NCI-H1417 (cell line): ENCODE measurements at regions not wholly inside any gene's neighbourhood (a gene's known extent, or its start where the extent isn't known, plus 50 kb on each side); places are given as distances from the start of the nearest gene placed in this dataset.

Source experiments
- DNase-seq, 3 experiments: peaks; one replicate each; lab custom pipeline; 2025; lab: John Stamatoyannopoulos, UW

DNA sequence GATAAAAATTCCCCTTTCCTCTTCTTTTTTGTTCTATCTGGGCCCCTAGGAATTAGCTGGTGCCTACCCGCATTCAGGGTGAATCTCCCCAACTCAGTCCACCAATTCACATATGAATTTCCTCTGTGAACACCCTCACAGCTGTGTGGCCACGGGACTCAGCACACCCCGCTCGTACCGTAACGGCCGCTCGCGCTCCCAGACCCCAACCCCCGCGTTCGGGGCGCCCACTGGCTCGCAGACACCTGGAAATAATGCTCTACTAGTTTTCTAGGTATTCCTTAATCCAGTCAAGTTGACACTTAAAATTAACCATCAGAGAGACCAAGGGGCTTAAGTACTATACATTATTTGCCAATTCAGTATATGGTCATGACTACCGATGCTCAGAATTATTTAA, 1702.1 kb upstream of the PCDH20 start:
- no peak for DNase-seq

DNA sequence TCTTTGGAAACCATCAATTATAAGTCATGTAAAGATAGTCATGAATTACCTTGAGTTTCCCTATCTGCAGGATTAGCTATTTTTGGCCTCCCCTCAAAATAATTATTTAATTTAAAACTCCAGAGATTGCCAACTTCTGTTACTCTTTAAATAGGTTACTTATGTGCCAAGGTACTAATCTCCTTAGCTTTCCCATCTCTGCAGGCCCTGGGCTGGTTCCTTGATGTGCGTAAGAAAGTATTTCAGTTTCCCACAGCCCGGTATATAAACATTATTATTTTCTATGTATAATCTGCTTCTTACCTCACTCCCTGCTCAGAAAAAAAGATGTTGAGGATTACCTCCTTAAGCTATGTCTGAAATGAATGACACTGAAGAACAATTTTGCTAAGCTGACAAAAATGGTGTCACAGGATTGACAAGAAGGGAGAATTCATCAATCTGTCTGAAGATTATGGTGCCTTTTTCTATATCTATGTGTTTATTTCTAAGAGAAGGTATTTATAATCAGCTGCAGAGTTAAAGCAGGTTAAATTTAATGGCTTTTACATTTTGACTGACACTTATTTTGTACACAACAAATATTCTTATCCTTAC, 1697.2 kb upstream of the PCDH20 start:
- DNase-seq: no peak

DNA sequence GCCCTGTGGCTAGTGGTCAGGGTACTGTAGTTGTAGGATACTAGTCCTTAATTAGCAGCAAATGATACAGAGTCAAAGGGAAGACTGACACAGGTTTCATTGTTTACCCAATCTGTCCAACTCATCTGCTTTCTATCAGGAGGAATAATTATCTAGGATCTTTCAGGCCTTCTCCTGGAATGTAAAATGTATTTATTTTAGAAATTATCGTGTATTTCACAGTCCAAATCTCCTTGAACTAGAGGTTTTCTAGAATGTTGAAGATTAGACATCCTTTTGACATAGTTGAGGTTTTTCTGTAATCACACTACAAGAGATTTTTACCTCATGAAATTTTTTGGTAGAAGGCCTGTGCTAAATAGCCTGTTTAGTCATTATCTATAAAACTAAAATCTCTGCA, 1694.8 kb upstream of the PCDH20 start:
- DNase-seq: no peak

DNA sequence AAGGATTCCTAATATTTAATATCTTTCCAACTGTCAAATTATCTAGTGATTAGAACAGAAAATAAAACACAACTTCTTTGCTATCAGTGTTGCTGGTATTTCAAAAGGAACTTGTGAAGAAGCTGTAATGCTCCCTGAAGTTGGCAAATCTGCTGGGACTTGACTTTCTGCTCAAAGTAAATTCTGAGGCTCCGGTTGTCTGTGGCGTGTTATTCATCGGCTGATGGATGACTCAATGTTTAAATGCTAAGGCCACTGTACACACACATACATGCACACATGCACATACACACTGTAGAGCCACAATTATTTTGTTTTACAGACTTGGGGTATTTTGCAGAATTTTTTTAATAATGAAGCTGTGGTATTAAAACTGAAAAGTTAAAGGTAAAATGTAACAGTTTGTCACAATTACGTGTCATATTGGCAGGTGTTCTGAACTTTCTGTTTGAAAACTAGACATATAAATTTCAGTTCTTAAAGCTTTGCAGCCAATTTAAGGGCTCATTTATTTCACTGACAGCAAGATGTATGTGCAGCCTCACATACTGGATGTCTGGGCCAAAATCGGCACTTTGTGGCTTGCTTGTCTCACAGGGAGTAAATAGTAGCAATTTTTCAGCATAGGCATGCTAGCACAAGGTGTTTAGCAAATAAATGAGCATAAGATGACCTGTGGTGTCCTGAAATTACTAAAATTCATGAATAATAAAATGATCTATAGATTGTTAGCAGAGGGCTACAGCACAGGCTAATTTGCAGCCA, 1691.7 kb upstream of the PCDH20 start:
- peak in 1 of 3 experiments; percentile 26 for DNase-seq

DNA sequence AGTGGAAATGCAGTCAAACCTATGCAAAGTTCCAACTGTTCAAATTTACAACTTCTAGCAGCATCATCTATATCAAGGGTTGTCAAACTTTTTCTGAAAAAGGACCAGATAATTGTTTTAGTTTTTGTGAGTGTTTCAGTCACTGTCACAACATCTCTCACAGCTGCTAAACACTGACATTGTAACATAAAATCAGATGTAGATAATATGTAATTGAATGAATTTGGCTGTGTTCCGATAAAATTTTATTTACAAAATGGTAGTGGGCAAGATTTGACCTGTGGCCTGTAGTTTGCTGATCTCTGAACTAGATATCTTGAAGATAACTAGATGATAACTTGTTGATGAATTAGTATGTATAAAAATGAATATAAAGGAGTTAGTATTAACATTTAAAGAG, 1679.1 kb upstream of the PCDH20 start:
- no peak for DNase-seq

DNA sequence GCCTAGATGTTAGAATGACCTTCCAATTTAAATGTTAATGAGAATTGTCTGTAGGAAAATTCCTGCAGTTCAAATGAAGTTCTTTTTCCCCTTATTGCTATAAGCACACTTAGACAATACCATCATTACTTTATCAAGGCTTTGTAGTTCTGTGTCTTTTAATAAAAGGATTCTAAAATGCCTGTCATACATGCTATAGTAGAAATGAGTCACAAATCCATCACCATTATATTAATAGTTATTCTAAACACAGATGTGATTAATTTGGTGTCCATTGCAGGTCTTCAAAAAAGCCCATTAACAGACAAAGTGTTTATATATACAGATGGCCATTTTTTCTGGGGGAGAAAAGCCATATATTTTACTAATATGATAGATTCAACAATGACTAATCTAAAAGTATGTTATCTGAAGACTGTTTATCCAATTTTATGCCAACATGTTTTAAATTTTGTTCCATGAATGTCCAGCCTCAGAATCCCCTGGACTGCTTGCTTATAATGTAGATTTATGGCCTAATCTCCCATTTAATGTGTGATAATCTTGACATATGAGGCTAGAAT, 1678.3 kb upstream of the PCDH20 start:
- DNase-seq: no peak

DNA sequence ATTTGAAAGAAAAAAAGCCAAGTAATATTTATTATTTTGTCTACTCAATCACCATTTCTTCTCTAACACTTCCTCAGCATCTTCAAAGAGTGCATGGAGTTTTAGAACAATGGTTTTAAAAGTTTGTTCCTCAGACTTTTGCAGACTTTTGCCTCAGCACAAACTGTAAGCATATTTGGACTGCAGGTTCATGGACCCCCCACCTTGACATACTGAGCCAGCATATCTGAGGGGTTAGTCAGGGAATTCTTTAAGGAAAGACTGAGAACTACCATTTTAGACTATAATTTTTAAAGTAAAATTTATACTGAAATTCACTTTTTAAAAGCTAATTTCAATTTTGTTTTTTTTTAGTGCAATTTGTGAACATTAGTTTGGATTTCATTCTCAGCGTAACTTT, 1676.8 kb upstream of the PCDH20 start:
- no peak for DNase-seq

DNA sequence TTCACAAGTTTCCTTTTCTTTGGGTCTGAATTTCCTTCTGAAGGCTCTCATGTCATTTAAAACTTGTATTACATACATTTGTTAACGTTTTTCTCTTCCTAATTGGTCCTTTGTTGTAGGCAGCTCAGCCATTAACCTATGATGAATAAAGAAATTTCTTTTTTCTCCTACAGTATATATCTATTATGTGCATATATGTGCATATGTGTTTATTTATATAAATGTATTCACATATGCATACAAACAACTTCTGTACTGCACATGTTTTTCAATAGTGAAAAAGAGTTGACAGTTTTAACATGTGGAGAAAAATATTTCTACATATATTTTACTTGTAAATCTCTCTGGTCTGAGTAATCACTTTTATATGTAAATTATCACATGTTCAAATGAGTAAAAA, 1674.9 kb upstream of the PCDH20 start:
- no peak for DNase-seq

DNA sequence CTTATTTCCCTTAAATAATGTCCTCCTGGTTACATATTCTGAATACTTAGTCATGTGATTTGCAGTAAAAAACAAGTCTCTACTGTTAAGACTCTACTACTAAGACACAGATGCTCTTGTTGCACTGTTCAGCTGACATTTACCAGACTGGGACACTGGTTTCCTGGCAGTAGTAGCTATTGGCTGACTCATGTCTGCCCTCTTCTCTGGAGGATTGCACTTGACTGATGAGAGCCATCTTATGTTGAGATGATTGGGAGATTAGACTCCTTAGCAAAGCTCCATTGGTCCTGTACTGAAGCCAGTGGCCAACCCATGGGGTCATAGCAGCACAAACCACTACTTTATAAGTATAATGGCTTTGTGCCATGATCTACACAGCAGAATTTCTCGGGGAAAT, 1672.6 kb upstream of the PCDH20 start:
- no peak for DNase-seq

DNA sequence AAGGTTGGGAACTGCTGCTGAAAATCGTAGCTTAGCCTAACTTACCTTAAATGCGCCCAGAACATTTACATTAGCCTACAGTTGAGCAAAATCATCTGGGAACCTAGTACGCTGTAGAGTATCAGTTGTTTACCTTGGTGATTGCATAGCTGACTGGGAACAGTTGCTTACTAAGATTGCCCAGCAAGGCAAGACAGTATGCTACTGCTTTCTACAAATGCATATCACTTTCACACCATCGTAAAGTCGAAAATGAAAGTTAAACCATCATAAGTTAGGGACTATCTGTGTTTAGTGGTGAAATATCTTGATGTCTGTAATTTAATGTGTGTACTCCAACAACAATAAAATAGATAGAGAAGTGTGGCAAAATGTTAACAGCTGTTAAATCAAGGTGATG, 1670.6 kb upstream of the PCDH20 start:
- no peak for DNase-seq

DNA sequence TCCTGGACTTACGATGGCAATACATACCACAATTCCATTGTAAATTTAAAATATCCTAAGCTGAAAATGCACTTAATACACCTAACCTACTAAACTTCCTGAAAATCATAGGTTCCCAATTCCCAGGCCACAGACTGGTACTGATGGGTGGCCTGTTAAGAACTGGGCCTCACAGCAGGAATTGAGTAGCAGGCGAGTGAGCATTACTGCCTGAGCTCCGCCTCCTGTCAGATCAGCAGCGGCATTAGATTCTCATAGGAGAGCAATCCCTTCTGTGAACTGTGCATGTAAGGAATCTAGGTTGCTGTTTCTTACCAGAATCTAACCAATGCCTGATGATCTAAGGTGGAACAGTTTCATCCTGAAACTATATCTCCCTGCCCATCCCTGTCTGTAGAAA, 1670.2 kb upstream of the PCDH20 start:
- no peak for DNase-seq

DNA sequence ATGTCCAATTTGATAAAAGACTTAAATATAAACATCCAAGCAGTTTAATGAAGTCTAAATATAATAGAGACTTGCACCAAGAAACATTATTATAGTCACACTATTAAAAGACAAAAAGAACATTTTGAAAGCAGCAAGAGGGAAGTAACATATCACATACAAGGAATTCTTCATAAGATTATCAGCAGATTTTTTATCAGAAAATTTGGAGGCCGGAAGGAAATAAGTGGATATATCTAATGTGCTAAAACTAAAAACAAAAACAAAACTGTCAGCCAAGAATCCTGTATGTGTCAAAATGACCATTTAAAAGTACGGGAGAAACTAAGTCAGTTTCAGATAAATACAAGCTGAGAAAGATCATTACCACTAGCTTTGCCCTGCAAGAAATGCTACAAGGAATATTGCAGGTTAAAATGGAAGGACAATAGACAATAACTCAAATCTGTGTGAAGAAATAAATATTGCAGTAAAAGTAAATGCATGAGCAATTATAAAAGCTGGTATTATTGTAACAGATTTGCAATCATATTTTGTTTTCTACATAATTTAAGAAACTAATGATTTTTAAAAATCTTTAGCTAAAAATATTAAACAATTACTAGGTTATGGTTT, 1665.9 kb upstream of the PCDH20 start:
- DNase-seq: no peak

DNA sequence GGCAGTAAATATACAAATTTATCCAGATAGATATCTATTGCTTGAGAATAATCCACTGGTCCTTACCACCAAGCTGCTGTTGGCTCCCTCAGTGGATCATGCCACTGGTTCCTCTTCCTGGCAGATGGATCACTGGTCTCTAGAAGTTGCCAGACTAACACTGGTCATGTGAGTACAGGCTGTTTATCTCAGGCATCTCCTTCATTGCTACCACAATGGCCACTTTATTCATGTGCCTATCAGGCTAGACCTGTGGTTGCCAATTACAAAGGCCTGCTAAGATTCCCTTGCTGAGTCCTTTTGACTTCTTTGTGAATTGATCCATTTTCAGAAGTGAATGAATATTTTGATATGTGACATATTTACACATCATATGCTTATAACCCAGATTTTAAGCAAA, 1659.5 kb upstream of the PCDH20 start:
- DNase-seq: no peak

DNA sequence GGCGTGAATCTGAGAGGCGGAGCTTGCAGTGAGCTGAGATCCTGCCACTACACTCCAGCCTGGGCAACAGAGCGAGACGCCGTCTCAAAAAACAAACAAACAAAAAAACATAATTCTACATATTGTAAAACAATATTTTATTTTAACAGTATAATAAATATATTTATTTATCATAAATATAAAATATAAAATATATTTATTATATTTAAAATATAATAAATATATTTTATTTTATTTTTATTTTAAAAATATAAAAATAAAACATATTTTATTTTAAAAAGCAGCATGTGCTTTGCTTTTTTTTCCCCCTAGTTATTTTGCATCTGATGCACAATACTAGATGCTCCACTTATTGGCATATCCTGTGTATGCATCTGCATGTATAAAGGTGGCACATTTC, 1634.6 kb upstream of the PCDH20 start:
- DNase-seq: no peak

DNA sequence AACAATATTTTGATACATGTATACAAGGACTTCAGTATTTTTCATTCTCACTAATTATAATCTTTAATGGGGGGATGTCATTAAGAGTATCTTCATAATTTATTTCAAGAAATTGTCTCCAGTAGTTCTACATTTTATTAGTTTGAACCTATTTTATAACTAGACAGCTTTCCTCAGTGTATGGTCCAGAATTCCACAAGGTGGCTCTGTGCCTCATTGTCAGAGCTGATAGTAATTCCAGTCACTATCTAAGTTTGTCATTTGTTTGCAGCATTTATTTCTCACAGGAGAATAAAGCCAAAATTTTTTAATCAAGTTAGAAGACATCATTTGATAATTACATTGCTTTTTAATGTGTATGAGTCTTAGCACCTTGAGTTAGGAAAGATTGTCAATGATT, 1633.0 kb upstream of the PCDH20 start:
- DNase-seq: peak in 1 of 3 experiments; percentile 40

DNA sequence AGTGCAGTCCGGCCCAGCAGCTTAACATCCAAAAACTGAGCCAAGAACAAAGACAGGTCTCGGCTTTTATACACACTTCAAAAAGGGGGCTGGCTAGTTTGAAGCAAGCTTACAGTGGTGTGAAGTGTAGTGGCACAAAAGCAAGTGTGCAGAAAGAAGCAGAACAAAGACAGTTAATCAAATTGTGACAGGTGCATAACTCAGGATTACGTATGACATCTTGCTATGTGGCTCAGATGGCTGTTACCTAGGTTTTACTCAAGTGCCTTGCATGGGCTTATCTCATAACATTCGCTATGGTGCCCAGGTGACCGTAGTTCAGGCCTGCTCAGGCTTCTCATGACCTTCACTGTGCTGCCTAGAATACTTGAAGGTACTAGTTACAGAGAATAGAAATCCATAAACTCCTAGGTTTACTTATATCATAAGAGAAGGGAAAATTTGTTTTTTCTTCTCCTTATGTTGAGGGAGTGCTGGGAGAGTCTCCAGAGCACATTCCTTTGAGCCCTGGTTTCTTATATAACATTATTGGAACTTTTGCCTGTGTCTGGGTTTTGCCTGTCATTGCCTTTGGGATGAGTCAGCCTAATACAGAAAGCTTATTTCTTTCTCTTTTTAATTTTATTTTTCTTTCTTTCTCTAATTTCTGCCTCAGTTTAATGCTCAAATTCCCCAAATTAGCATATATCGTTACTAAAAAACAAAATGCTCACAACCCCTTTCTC, 1629.1 kb upstream of the PCDH20 start:
- DNase-seq: peak in 2 of 3 experiments; percentile 19 to 68

DNA sequence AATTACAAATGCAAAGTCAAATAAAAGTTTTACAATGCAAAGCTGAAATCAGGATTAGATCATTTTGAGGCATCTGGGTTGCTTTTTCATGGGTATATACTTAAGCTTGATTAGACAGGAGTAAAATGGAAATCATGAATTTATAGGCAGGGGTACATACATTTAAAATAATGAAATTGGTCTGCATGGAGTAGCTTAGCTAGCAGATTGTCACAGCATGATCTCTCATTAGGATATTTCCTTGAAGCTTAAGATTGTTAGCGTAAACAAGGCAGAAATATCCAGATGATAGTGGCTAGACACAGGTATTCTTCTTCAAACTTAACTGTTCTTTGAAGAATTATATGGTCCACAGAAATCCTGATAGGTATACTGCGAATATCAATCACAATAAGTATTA, 1627.0 kb upstream of the PCDH20 start:
- DNase-seq: peak in 1 of 3 experiments; percentile 32

DNA sequence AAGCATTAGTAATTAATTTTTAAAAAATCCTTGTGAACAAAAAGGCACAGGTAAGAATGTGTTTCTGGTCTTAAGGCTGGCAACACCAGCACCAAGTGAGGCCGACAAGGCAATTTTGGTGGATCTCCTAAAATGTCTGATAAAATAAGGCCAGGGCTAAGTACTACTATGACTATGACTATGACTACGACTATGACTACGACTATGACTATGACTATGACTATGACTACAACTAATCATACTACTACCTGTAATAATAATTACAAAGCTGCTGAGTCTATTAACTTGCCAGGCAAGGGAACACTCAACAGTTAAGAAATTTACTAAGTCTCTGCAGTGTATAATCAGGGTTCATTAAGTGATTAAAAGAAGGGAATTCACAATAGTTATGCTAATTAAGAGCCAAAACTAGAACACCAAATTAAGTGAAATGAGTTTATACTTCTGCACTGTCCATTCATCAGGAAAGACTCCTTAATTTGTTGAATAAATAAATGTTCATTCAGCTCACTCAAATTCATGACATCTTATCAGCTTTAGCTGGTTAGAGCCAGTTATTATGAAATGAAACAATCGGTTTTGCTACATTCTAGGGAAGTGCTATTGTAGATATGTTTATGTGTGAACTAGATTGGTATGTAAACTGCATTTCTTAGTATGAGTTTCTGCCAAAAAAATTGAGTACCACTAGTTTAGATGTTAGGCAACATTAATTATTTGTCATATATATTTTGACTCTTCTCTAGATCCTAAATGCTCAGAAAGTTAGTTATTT, 1626.2 kb upstream of the PCDH20 start:
- no peak for DNase-seq

DNA sequence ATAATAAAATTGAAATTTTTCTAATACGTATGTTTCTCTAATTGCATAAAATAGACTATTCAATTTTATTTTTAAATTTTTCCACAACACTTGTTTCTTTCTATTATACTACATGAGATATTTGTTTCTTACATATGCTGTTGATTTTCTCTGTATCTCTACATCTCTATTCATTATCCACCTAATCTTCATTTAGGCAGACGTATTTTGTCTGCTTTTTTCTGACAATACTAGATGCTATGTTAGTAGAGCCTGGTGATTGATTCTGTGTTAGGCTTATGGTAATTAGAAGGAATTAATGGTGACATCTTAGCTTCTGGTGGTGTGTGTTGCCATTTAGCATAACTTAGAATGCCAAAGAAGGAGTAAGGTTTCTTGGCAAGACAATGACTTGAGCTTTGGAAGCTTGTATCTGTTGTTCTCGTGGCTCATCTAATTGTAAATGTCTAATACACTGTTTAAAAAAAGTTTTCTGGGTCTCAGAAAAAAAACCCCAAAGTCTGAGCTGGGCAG, 1610.7 kb upstream of the PCDH20 start:
- DNase-seq: no peak

DNA sequence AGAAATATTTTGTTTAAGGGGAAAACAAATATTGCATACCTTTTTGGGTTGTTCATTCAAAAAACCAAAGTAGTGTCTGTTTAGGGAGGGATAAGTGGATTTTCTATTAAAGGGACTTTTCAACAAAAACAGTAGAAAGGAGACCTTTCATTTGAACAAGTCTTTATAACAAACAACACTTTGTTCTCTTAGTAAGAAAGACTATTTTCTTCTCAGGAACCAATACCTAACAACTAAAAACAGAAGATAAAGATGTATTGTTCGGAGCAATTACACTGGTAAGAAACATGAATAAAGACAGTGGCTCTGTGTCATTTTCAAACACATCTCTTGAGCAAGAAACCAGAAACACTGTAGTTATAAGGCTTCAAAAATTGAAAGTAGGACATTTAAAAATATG, 1610.1 kb upstream of the PCDH20 start:
- DNase-seq: no peak

DNA sequence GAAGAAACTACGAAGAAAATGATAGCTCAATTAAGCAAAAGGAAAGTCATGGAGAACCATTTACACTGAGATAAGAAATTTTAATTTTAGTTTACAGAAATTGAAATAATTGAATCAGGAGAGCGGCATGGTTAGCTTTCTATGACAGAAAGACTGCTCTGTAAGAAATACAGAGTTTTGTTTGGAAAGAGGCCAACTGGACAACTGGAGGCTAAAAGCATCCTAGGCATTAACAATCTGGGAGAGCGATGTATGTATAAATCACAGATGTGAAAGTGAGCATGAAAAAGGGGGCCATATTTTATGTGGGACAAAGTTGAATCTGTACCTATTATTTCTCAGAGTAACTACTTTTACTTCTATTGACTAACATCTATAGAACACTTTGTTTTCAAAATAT, 1608.8 kb upstream of the PCDH20 start:
- no peak for DNase-seq

DNA sequence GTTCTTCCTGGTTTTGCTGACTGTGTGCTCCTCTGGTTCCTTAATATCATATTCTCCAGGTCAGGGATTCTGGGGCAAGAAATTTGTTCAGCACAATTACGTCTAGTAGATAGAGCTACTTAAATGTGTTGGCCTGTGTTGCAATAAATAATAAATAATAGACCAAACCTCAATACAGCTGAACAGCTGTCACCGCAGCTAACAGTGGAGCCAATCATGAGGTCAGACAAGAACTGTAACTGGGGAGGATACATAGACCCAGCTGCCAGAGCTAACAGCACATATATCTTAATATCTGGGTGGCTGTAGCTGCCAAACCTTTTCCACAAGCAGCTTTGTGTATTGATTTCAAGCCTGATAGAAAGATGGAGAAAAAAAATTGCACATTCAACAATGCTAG, 1596.3 kb upstream of the PCDH20 start:
- no peak for DNase-seq
